Spleen (tissue), 7 donors: ENCODE measurements at regions not wholly inside any gene's neighbourhood (a gene's known extent, or its start where the extent isn't known, plus 50 kb on each side); places are given as distances from the start of the nearest gene placed in this dataset.

Experiments used
- POLR2AphosphoS5 ChIP-seq, 3 donors: sonication (generic); formaldehyde crosslinking; IDR thresholded peaks; one replicate each; pipeline ENCODE4 v1.5.1; 2017; ENCODE audit warnings: antibody characterized with exemption in 3 of 3
- TF ChIP-seq, protein P1 (sequence below), 11 experiments: fragments of 200-600 bp in 7 of 11; fragments of 450-650 bp in 4 of 11; sonication (generic) in 4 of 11; IDR thresholded peaks in 8 of 11; conservative IDR thresholded peaks in 3 of 11; 1 replicate in 7 of 11; 2 replicates in 4 of 11; pipeline versions ENCODE4 v1.4.0 to v1.8.0; 2016 to 2021; ENCODE audit warnings: antibody characterized with exemption in 11 of 11, inconsistent platforms in 4 of 11, mild to moderate bottlenecking in 1 of 11
- donor health status: DM: no; HTN: no; CAD: no; lungs with moderate emphysema.
- donor health status: DM: no; HTN: no; CAD: no.
- donor health status: DM: no; HTN: no; CAD: no.

GRCh38 chrX:45619290-45619689 lies 418.6 kb upstream of the DIPK2B start:
- TF ChIP-seq, protein P1, sequence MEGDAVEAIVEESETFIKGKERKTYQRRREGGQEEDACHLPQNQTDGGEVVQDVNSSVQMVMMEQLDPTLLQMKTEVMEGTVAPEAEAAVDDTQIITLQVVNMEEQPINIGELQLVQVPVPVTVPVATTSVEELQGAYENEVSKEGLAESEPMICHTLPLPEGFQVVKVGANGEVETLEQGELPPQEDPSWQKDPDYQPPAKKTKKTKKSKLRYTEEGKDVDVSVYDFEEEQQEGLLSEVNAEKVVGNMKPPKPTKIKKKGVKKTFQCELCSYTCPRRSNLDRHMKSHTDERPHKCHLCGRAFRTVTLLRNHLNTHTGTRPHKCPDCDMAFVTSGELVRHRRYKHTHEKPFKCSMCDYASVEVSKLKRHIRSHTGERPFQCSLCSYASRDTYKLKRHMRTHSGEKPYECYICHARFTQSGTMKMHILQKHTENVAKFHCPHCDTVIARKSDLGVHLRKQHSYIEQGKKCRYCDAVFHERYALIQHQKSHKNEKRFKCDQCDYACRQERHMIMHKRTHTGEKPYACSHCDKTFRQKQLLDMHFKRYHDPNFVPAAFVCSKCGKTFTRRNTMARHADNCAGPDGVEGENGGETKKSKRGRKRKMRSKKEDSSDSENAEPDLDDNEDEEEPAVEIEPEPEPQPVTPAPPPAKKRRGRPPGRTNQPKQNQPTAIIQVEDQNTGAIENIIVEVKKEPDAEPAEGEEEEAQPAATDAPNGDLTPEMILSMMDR (IDR thresholded peaks at IDR 0.05 in 8 of 11, conservative IDR thresholded peaks at IDR 0.05 in 3 of 11), result no peak
- no peak for TF ChIP-seq POLR2AphosphoS5 (IDR thresholded peaks at IDR 0.05)
